ENCODE measurements at regions not wholly inside any gene's neighbourhood (a gene's known extent, or its start where the extent isn't known, plus 50 kb on each side); places are given as distances from the start of the nearest gene placed in this dataset.

GRCh38 chr4:153933915-153934687, 145.2 kb upstream of the SFRP2 start:
- ChIA-PET POLR2A (ENCODE audit: partially characterized antibody) (interaction anchor here (0.5 to 0.9 kb wide), 2 partner anchors 144 to 326 kb away, joined by 3 to 4 read pairs; no protein-coding TSS in a partner anchor), CTCF (ENCODE audit: partially characterized antibody) (interaction anchor here (0.6 to 1.2 kb wide), 5 partner anchors 30 to 148 kb away, joined by 3 to 5 read pairs (median 3); no protein-coding TSS in a partner anchor)
- Histone ChIP-seq H3K9ac (replicated peaks in 1 of 4; ENCODE audit: extremely low read depth in 1 of 4, low read depth in 3 of 4, low read length in 3 of 4) (no peak overlapping the region), H4K5ac (ENCODE audit: insufficient read length, low read depth, low read length) (no peak overlapping the region), H2BK5ac (ENCODE audit: low read depth, low read length) (no peak overlapping the region), H2BK120ac (replicated peaks; ENCODE audit: low read depth, low read length) (no peak overlapping the region), H2AK5ac (ENCODE audit: low read depth, low read length) (no peak overlapping the region), H3K23ac (ENCODE audit: insufficient read length) (no peak overlapping the region), H3K4ac (replicated peaks; ENCODE audit: insufficient read length, low read depth, low read length) (no peak overlapping the region), H3K4me1 (replicated peaks in 1 of 4; ENCODE audit: control insufficient read depth in 3 of 4, insufficient read depth in 4 of 4, low read length in 3 of 4) (peaks cover 0 to 2% (median under 1%) of the 10 kb centered on the region in 4 experiments; a peak in 1 of 7 replicates), H4K8ac (ENCODE audit: extremely low read depth, insufficient read depth, low read length) (peak overlapping the region; percentile 54), H4K20me1 (replicated peaks in 1 of 2; ENCODE audit: control insufficient read depth in 1 of 2, insufficient read depth in 2 of 2, low read length in 2 of 2) (no peaks in the 10 kb centered on the region), H2BK15ac (ENCODE audit: low read length) (no peak overlapping the region), H3K23me2 (ENCODE audit: low read depth, low read length) (no peaks in the 10 kb centered on the region), H4K91ac (replicated peaks; ENCODE audit: insufficient read length, low read length) (no peak overlapping the region), H3K4me3 (ENCODE audit: extremely low read depth in 1 of 4, insufficient read depth in 2 of 4, low read depth in 3 of 4, low read length in 4 of 4) (no peak overlapping the region), H3K27ac (ENCODE audit: low read depth, low read length) (no peak overlapping the region), H2BK12ac (ENCODE audit: low read depth, low read length) (no peak overlapping the region), H3K56ac (replicated peaks; ENCODE audit: insufficient read length, low read depth, low read length) (no peak overlapping the region), H3K79me1 (ENCODE audit: low read depth, low read length) (no peaks in the 10 kb centered on the region), H2BK20ac (ENCODE audit: low read length) (no peak overlapping the region), H3K9me3 (ENCODE audit: insufficient read depth in 2 of 2, low read depth in 1 of 2, low read length in 1 of 2) (no peaks in the 10 kb centered on the region), H3K4me2 (ENCODE audit: insufficient read depth in 1 of 2, low read depth in 2 of 2, low read length in 2 of 2) (no peak overlapping the region), H3K36me3 (ENCODE audit: control insufficient read depth in 2 of 4, insufficient read depth in 4 of 4, low read length in 3 of 4) (no peaks in the 10 kb centered on the region), H3K14ac (ENCODE audit: insufficient read length) (no peak overlapping the region), H3K27me3 (replicated peaks in 1 of 4; ENCODE audit: control insufficient read depth in 3 of 4, extremely low read depth in 1 of 4, insufficient read depth in 3 of 4, low read length in 3 of 4) (peaks cover 0 to 1% (median 0%) of the 10 kb centered on the region in 4 experiments; a peak in 1 of 7 replicates), H3K18ac (ENCODE audit: extremely low read depth, low read length) (no peak overlapping the region), H3K79me2 (ENCODE audit: control insufficient read depth in 1 of 2, insufficient read depth in 2 of 2, low read length in 2 of 2) (no peaks in the 10 kb centered on the region), H2AFZ (ENCODE audit: low read length) (peak overlapping the region; percentile 64; the same call in 1 of the 2 replicates)
- TF ChIP-seq TBP (IDR thresholded peaks at IDR 0.05; ENCODE audit: low read depth, low read length) (no peak), JUND (IDR thresholded peaks at IDR 0.05; ENCODE audit: low read length) (no peak), SP4 (IDR thresholded peaks at IDR 0.05; ENCODE audit: low read length) (no peak), GTF2F1 (IDR thresholded peaks at IDR 0.05; ENCODE audit: borderline replicate concordance, low read depth, low read length) (no peak), BCL11A (IDR thresholded peaks at IDR 0.05; ENCODE audit: low read depth in 2 of 2, low read length in 2 of 2) (no peak)
- no peak for FAIRE-seq
- 85% methylated on average over 8 of the region's 8 CpGs; no CpG with 5 or more reads in 1 of the 2 experiments for WGBS, 2 experiments (ENCODE audit: extremely low coverage in 1 of 2, insufficient coverage in 1 of 2, insufficient read length in 1 of 2, insufficient replicate concordance in 2 of 2, low coverage in 1 of 2, low lambda C conversion rate in 2 of 2, missing lambda C conversion rate in 1 of 2)
- no peak for DNase-seq (ENCODE audit: low read depth in 1 of 2, low spot score in 2 of 2)

All from H1 (cell line).